BJ (cell line): ENCODE measurements at regions not wholly inside any gene's neighbourhood (a gene's known extent, or its start where the extent isn't known, plus 50 kb on each side); places are given as distances from the start of the nearest gene placed in this dataset.

Experiments
- CTCF ChIA-PET: fragments of 350-600 bp; formaldehyde crosslinking; extraction: SDS; loops from one replicate; lab custom pipeline; 2021; ENCODE audit warnings: antibody characterized with exemption, inconsistent platforms; lab: Yijun Ruan, JAX
- POLR2A ChIA-PET: fragments of 300-600 bp; sonication (Branson Sonifier 250); formaldehyde crosslinking; extraction: SDS; loops from one replicate; lab custom pipeline; 2021; ENCODE audit warnings: antibody characterized with exemption; lab: Charles Lee
- DNase-seq: peaks from one replicate; pipeline ENCODE4 v3.0.0-alpha.2; 2011; ENCODE audit warnings: low read depth
- H3K27me3 ChIP-seq: 2 replicates; pipeline ENCODE4 v1.6.0; 2011; ENCODE audit warnings: low read length; ENCODE audit not compliant: control insufficient read depth, insufficient read depth
- H3K36me3 ChIP-seq: 2 replicates; pipeline ENCODE4 v1.5.1; 2011; ENCODE audit warnings: low read length; ENCODE audit not compliant: control insufficient read depth, insufficient read depth
- H3K4me3 ChIP-seq: 2 replicates; pipeline ENCODE4 v1.5.1; 2011; ENCODE audit warnings: low read depth, mild to moderate bottlenecking, control low read depth, low read length
- TF ChIP-seq, protein P1 (sequence below): IDR thresholded peaks from 2 replicates; pipeline ENCODE4 v1.5.1; 2011; ENCODE audit warnings: low read depth, mild to moderate bottlenecking, control low read depth, inconsistent platforms, low read length, moderate library complexity; ENCODE audit not compliant: insufficient read depth

DNA sequence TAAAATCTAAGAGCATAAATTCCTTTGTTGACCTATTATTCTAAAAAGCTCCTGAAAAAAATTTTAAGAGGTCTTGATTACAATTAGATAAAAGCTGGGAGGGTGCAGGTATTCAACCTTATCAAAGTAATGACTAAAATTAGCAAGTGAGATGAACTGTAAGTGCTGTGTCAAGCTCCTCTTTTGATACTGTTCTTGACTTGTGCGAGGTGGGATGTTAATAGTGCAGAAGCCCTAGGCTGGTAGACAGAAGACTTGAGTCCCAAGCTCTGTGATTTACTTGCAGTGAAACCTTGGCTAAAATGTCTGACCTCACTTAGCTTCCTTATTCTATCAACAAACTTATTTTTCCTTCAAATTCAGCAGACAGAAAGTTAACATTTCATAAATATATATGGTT is 637.5 kb downstream of the DSC3 start:
- CTCF ChIA-PET = no interaction called here
- POLR2A ChIA-PET = no interaction called here
- DNase-seq = no peak
- no peaks in the 10 kb centered on the region for H3K27me3 ChIP-seq
- H3K4me3 ChIP-seq = no peak overlapping the region
- TF ChIP-seq, protein P1, sequence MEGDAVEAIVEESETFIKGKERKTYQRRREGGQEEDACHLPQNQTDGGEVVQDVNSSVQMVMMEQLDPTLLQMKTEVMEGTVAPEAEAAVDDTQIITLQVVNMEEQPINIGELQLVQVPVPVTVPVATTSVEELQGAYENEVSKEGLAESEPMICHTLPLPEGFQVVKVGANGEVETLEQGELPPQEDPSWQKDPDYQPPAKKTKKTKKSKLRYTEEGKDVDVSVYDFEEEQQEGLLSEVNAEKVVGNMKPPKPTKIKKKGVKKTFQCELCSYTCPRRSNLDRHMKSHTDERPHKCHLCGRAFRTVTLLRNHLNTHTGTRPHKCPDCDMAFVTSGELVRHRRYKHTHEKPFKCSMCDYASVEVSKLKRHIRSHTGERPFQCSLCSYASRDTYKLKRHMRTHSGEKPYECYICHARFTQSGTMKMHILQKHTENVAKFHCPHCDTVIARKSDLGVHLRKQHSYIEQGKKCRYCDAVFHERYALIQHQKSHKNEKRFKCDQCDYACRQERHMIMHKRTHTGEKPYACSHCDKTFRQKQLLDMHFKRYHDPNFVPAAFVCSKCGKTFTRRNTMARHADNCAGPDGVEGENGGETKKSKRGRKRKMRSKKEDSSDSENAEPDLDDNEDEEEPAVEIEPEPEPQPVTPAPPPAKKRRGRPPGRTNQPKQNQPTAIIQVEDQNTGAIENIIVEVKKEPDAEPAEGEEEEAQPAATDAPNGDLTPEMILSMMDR = no peak
- H3K36me3 ChIP-seq = no peaks in the 10 kb centered on the region

DNA sequence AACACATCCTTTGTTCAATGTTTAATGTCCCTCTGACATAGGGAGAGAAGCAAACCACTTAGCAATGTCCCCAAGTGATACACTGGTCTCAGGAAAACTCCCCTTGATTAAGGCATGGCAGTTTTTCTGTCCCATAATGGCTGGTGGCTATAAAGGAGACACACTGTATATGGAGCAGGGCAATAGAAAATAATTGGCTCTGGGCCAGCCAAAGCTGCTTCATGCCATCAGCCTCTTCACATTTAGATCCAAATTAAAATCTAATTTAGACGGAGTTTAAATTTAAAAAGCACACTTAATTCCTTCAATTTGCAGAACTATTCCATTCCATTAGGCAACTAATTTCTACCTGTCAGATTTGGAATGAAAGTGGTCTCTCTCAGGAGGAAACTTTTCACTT is 638.1 kb downstream of the DSC3 start:
- TF ChIP-seq, protein P1 = no peak
- Histone ChIP-seq H3K27me3 (no peaks in the 10 kb centered on the region), H3K4me3 (no peak overlapping the region), H3K36me3 (no peaks in the 10 kb centered on the region)
- ChIA-PET CTCF (no interaction called here), POLR2A (no interaction called here)
- DNase-seq = no peak

DNA sequence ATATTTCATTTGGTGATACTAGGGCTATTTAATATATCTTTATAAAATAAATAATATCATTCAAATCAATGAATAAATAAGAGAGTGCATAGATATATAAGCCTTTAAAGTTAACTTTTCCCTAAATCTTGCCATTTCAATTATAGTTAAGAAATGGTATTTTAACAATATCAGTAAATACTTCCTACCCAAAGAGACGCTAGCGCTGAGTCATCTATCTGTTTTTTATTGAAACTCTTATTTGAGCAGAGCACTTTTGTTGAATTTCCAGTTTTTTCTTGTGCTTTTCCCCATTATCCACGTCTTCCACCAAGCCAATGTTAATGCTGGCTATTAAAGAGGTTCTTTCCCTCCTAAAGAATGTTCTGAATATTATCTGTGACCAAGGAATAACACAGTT is 639.3 kb downstream of the DSC3 start:
- Histone ChIP-seq H3K4me3 (no peak overlapping the region), H3K27me3 (no peaks in the 10 kb centered on the region), H3K36me3 (no peaks in the 10 kb centered on the region)
- POLR2A ChIA-PET = no interaction called here
- no peak for DNase-seq
- CTCF ChIA-PET = no interaction called here
- TF ChIP-seq, protein P1 = no peak

DNA sequence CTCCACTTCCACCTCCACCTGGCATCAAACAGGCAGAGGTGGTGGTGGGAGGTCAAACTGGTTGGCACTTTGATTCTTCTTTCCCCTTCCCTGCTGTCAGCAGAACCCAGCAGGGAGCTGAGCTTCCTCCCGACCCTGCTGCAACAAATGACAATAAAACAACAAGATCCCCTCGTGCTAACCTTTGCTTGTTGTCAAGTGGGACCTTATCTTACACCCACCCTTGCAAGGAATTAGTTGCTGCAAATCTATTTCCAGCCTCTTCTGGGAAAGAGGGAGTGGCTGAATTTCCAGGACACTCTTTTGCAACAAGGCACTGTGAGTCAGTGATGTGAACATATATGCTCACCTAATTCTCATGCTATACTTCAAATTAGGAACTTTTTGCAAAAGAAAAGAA is 655.1 kb downstream of the DSC3 start:
- Histone ChIP-seq H3K4me3 (no peak overlapping the region), H3K27me3 (no peaks in the 10 kb centered on the region), H3K36me3 (no peaks in the 10 kb centered on the region)
- ChIA-PET POLR2A (no interaction called here), CTCF (no interaction called here)
- TF ChIP-seq, protein P1 = no peak
- DNase-seq = no peak

DNA sequence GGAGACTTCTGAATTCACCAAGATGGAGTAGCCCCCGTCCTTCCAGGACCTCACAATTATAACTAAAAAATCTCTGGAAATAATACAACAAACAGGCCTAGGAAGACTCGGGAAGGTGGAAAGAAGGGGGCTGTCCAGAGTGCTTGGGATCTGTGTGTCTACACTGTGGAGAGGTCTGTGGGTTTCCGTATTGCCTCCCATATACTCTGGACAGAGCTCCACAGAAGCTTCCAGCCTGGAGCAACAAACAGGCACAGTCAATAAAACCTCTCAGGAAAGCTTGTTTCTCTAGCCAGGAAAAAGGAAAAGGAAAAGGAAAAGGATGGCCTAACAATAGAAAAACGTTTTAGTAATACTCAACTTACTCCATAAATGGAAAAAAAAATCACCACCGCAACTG is 655.9 kb downstream of the DSC3 start:
- DNase-seq = no peak
- POLR2A ChIA-PET = no interaction called here
- Histone ChIP-seq H3K36me3 (no peaks in the 10 kb centered on the region), H3K4me3 (no peak overlapping the region), H3K27me3 (no peaks in the 10 kb centered on the region)
- CTCF ChIA-PET = no interaction called here
- TF ChIP-seq, protein P1 = no peak
